ENCODE measurements at regions not wholly inside any gene's neighbourhood (a gene's known extent, or its start where the extent isn't known, plus 50 kb on each side); places are given as distances from the start of the nearest gene placed in this dataset.

DNA sequence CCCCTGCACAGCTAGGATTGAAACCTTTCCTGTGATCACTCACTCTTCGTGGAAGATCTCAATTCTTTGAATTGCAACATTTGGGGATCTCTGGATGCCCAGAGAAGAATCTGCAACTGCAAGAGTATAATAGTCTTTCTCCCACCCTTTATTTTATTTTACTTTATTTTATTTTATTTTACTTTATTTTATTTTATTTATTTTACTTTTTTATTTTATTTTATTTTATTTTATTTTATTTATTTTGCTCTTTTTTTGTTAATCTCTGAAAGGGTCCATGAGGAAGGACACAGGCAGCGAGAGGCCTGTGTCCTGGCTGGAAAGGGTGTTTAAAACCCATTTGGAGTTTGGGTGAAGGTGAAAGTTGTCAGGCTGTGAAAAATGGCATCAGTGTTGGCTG, 181.4 kb downstream of the TMEM182 start:
- TF ChIP-seq EZH2phosphoT487 (IDR thresholded peaks at IDR 0.05; ENCODE audit: low read depth, severe bottlenecking, unreplicated experiment) = no peak
- TF ChIP-seq, protein P1, sequence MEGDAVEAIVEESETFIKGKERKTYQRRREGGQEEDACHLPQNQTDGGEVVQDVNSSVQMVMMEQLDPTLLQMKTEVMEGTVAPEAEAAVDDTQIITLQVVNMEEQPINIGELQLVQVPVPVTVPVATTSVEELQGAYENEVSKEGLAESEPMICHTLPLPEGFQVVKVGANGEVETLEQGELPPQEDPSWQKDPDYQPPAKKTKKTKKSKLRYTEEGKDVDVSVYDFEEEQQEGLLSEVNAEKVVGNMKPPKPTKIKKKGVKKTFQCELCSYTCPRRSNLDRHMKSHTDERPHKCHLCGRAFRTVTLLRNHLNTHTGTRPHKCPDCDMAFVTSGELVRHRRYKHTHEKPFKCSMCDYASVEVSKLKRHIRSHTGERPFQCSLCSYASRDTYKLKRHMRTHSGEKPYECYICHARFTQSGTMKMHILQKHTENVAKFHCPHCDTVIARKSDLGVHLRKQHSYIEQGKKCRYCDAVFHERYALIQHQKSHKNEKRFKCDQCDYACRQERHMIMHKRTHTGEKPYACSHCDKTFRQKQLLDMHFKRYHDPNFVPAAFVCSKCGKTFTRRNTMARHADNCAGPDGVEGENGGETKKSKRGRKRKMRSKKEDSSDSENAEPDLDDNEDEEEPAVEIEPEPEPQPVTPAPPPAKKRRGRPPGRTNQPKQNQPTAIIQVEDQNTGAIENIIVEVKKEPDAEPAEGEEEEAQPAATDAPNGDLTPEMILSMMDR (IDR thresholded peaks at IDR 0.05; ENCODE audit: poor library complexity) = no peak
